ENCODE measurements at regions not wholly inside any gene's neighbourhood (a gene's known extent, or its start where the extent isn't known, plus 50 kb on each side); places are given as distances from the start of the nearest gene placed in this dataset.

- Histone ChIP-seq H3K9me3 (ENCODE audit: control insufficient read depth in 2 of 2, insufficient read depth in 1 of 2, low read length in 1 of 2) (no peaks in the 10 kb centered on the region), H3K36me3 (ENCODE audit: control insufficient read depth in 2 of 2, insufficient read depth in 2 of 2, low read length in 1 of 2) (no peaks in the 10 kb centered on the region), H3K4me3 (ENCODE audit: low read length in 2 of 2) (no peak overlapping the region), H3K27me3 (ENCODE audit: control insufficient read depth in 2 of 2, insufficient read depth in 1 of 2, low read length in 1 of 2) (no peaks in the 10 kb centered on the region), H3K27ac (ENCODE audit: low read depth in 1 of 2, low read length in 1 of 2) (no peak overlapping the region), H3K4me1 (ENCODE audit: control insufficient read depth in 2 of 2, insufficient read depth in 2 of 2, low read length in 2 of 2) (peaks cover 0 to 5% of the 10 kb centered on the region in 2 donors)
- DNase-seq (ENCODE audit: low read depth in 6 of 9, low spot score in 9 of 9), result no peak
- WGBS, result 97% methylated on average over 11 of the region's 11 CpGs
Observed at GRCh38 chr10:8181496-8182157, 127.1 kb downstream of the GATA3 start.

- Histone ChIP-seq H3K36me3 (ENCODE audit: control insufficient read depth in 2 of 2, insufficient read depth in 2 of 2, low read length in 1 of 2) (no peaks in the 10 kb centered on the region), H3K27me3 (ENCODE audit: control insufficient read depth in 2 of 2, insufficient read depth in 1 of 2, low read length in 1 of 2) (no peaks in the 10 kb centered on the region), H3K4me3 (ENCODE audit: low read length in 2 of 2) (no peak overlapping the region), H3K4me1 (ENCODE audit: control insufficient read depth in 2 of 2, insufficient read depth in 2 of 2, low read length in 2 of 2) (peaks cover 0 to 5% of the 10 kb centered on the region in 2 donors), H3K27ac (ENCODE audit: low read depth in 1 of 2, low read length in 1 of 2) (peak overlapping the region in 1 of 2 donors; percentile 15), H3K9me3 (ENCODE audit: control insufficient read depth in 2 of 2, insufficient read depth in 1 of 2, low read length in 1 of 2) (no peaks in the 10 kb centered on the region)
- DNase-seq (ENCODE audit: low read depth in 6 of 9, low spot score in 9 of 9), result no peak
- WGBS, result 93% methylated on average over 3 of the region's 3 CpGs
Observed at GRCh38 chr10:8182806-8183205, 128.3 kb downstream of the GATA3 start.

- 62% methylated on average over 5 of the region's 5 CpGs for WGBS
- peaks cover 0 to 5% of the 10 kb centered on the region in 2 donors for H3K4me1 ChIP-seq (ENCODE audit: control insufficient read depth in 2 of 2, insufficient read depth in 2 of 2, low read length in 2 of 2)
- no peak overlapping the region for H3K4me3 ChIP-seq (ENCODE audit: low read length in 2 of 2)
- no peaks in the 10 kb centered on the region for H3K36me3 ChIP-seq (ENCODE audit: control insufficient read depth in 2 of 2, insufficient read depth in 2 of 2, low read length in 1 of 2)
- no peaks in the 10 kb centered on the region for H3K27me3 ChIP-seq (ENCODE audit: control insufficient read depth in 2 of 2, insufficient read depth in 1 of 2, low read length in 1 of 2)
- peak in 4 of 9 donors; percentile 23 to 57 (median 28) for DNase-seq (ENCODE audit: low read depth in 6 of 9, low spot score in 9 of 9)
- no peaks in the 10 kb centered on the region for H3K9me3 ChIP-seq (ENCODE audit: control insufficient read depth in 2 of 2, insufficient read depth in 1 of 2, low read length in 1 of 2)
- H3K27ac ChIP-seq (ENCODE audit: low read depth in 1 of 2, low read length in 1 of 2), result peak overlapping the region in 1 of 2 donors; percentile 15
Observed at GRCh38 chr10:8183241-8183704, 128.8 kb downstream of the GATA3 start.

GRCh38 chr10:8187171-8187666, 132.7 kb downstream of the GATA3 start:
- Histone ChIP-seq H3K36me3 (ENCODE audit: control insufficient read depth in 2 of 2, insufficient read depth in 2 of 2, low read length in 1 of 2) (no peaks in the 10 kb centered on the region), H3K27ac (ENCODE audit: low read depth in 1 of 2, low read length in 1 of 2) (no peak overlapping the region), H3K4me3 (ENCODE audit: low read length in 2 of 2) (no peak overlapping the region), H3K9me3 (ENCODE audit: control insufficient read depth in 2 of 2, insufficient read depth in 1 of 2, low read length in 1 of 2) (no peaks in the 10 kb centered on the region), H3K4me1 (ENCODE audit: control insufficient read depth in 2 of 2, insufficient read depth in 2 of 2, low read length in 2 of 2) (peaks cover 0 to 12% of the 10 kb centered on the region in 2 donors), H3K27me3 (ENCODE audit: control insufficient read depth in 2 of 2, insufficient read depth in 1 of 2, low read length in 1 of 2) (no peaks in the 10 kb centered on the region)
- 96% methylated on average over 3 of the region's 3 CpGs for WGBS
- no peak for DNase-seq (ENCODE audit: low read depth in 6 of 9, low spot score in 9 of 9)

GRCh38 chr10:8189458-8189857, 135.0 kb downstream of the GATA3 start:
- Histone ChIP-seq H3K27me3 (ENCODE audit: control insufficient read depth in 2 of 2, insufficient read depth in 1 of 2, low read length in 1 of 2) (no peaks in the 10 kb centered on the region), H3K4me1 (ENCODE audit: control insufficient read depth in 2 of 2, insufficient read depth in 2 of 2, low read length in 2 of 2) (peaks cover 0 to 7% of the 10 kb centered on the region in 2 donors)
- no peak for DNase-seq (ENCODE audit: low read depth in 6 of 9, low spot score in 9 of 9)

GRCh38 chr10:8192301-8192700, 137.8 kb downstream of the GATA3 start:
- Histone ChIP-seq H3K4me1 (ENCODE audit: control insufficient read depth in 2 of 2, insufficient read depth in 2 of 2, low read length in 2 of 2) (peaks cover 0 to 7% of the 10 kb centered on the region in 2 donors), H3K4me3 (ENCODE audit: low read length in 2 of 2) (no peak overlapping the region), H3K36me3 (ENCODE audit: control insufficient read depth in 2 of 2, insufficient read depth in 2 of 2, low read length in 1 of 2) (no peaks in the 10 kb centered on the region), H3K27ac (ENCODE audit: low read depth in 1 of 2, low read length in 1 of 2) (no peak overlapping the region), H3K9me3 (ENCODE audit: control insufficient read depth in 2 of 2, insufficient read depth in 1 of 2, low read length in 1 of 2) (no peaks in the 10 kb centered on the region), H3K27me3 (ENCODE audit: control insufficient read depth in 2 of 2, insufficient read depth in 1 of 2, low read length in 1 of 2) (no peaks in the 10 kb centered on the region)
- DNase-seq (ENCODE audit: low read depth in 6 of 9, low spot score in 9 of 9), result no peak

More at GRCh38 chr10:8189458-8189857, 135.0 kb downstream of the GATA3 start:
- no peak overlapping the region for H3K27ac ChIP-seq (ENCODE audit: low read depth in 1 of 2, low read length in 1 of 2)
- 86% methylated on average over 8 of the region's 8 CpGs for WGBS
- H3K9me3 ChIP-seq (ENCODE audit: control insufficient read depth in 2 of 2, insufficient read depth in 1 of 2, low read length in 1 of 2), result no peaks in the 10 kb centered on the region
- H3K4me3 ChIP-seq (ENCODE audit: low read length in 2 of 2), result no peak overlapping the region
- H3K36me3 ChIP-seq (ENCODE audit: control insufficient read depth in 2 of 2, insufficient read depth in 2 of 2, low read length in 1 of 2), result no peaks in the 10 kb centered on the region

GRCh38 chr10:8193546-8193945, 139.1 kb downstream of the GATA3 start:
- WGBS, result 96% methylated on average over 4 of the region's 4 CpGs

GRCh38 chr10:8194050-8194449, 139.6 kb downstream of the GATA3 start:
- no peak overlapping the region for H3K27ac ChIP-seq (ENCODE audit: low read depth in 1 of 2, low read length in 1 of 2)
- H3K4me3 ChIP-seq (ENCODE audit: low read length in 2 of 2), result no peak overlapping the region
- no peaks in the 10 kb centered on the region for H3K9me3 ChIP-seq (ENCODE audit: control insufficient read depth in 2 of 2, insufficient read depth in 1 of 2, low read length in 1 of 2)
- H3K27me3 ChIP-seq (ENCODE audit: control insufficient read depth in 2 of 2, insufficient read depth in 1 of 2, low read length in 1 of 2), result no peaks in the 10 kb centered on the region
- H3K4me1 ChIP-seq (ENCODE audit: control insufficient read depth in 2 of 2, insufficient read depth in 2 of 2, low read length in 2 of 2), result peaks cover 0 to 2% of the 10 kb centered on the region in 2 donors
- H3K36me3 ChIP-seq (ENCODE audit: control insufficient read depth in 2 of 2, insufficient read depth in 2 of 2, low read length in 1 of 2), result no peaks in the 10 kb centered on the region
- 97% methylated on average over 7 of the region's 7 CpGs for WGBS
- no peak for DNase-seq (ENCODE audit: low read depth in 6 of 9, low spot score in 9 of 9)

More at GRCh38 chr10:8193546-8193945, 139.1 kb downstream of the GATA3 start:
- H3K4me1 ChIP-seq (ENCODE audit: control insufficient read depth in 2 of 2, insufficient read depth in 2 of 2, low read length in 2 of 2), result peaks cover 0 to 7% of the 10 kb centered on the region in 2 donors
- H3K27me3 ChIP-seq (ENCODE audit: control insufficient read depth in 2 of 2, insufficient read depth in 1 of 2, low read length in 1 of 2), result no peaks in the 10 kb centered on the region
- H3K27ac ChIP-seq (ENCODE audit: low read depth in 1 of 2, low read length in 1 of 2), result no peak overlapping the region
- no peaks in the 10 kb centered on the region for H3K9me3 ChIP-seq (ENCODE audit: control insufficient read depth in 2 of 2, insufficient read depth in 1 of 2, low read length in 1 of 2)
- no peak for DNase-seq (ENCODE audit: low read depth in 6 of 9, low spot score in 9 of 9)
- H3K4me3 ChIP-seq (ENCODE audit: low read length in 2 of 2), result no peak overlapping the region
- H3K36me3 ChIP-seq (ENCODE audit: control insufficient read depth in 2 of 2, insufficient read depth in 2 of 2, low read length in 1 of 2), result no peaks in the 10 kb centered on the region

GRCh38 chr10:8206882-8207281, 152.4 kb downstream of the GATA3 start:
- no peaks in the 10 kb centered on the region for H3K27me3 ChIP-seq (ENCODE audit: control insufficient read depth in 2 of 2, insufficient read depth in 1 of 2, low read length in 1 of 2)
- no peak for DNase-seq (ENCODE audit: low read depth in 6 of 9, low spot score in 9 of 9)
- H3K27ac ChIP-seq (ENCODE audit: low read depth in 1 of 2, low read length in 1 of 2), result no peak overlapping the region
- H3K4me3 ChIP-seq (ENCODE audit: low read length in 2 of 2), result no peak overlapping the region
- H3K36me3 ChIP-seq (ENCODE audit: control insufficient read depth in 2 of 2, insufficient read depth in 2 of 2, low read length in 1 of 2), result no peaks in the 10 kb centered on the region
- peaks cover 0 to 7% of the 10 kb centered on the region in 2 donors for H3K4me1 ChIP-seq (ENCODE audit: control insufficient read depth in 2 of 2, insufficient read depth in 2 of 2, low read length in 2 of 2)
- no peaks in the 10 kb centered on the region for H3K9me3 ChIP-seq (ENCODE audit: control insufficient read depth in 2 of 2, insufficient read depth in 1 of 2, low read length in 1 of 2)
